ENCODE measurements at regions not wholly inside any gene's neighbourhood (a gene's known extent, or its start where the extent isn't known, plus 50 kb on each side); places are given as distances from the start of the nearest gene placed in this dataset.

DNA sequence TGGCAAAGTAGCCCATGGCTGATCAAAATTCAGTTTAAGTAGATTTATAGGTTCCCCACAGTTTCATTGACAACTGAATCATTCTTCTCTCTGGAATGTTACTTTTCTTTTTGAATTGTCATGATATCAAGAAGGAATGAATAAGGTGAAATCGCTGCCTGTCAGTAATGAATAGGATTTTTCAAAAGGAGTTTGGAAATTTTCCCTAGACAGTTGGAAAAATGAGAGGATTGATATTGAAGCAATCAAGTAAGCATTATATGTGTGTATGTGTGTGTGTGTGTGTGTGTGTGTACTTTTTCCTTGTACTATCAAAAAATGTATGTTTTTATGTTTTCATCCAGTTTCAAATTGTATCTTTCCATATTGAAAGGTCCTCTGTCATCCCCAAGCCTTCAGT is 479.5 kb downstream of the MRPL39 start:
- H3K9me3 ChIP-seq (ENCODE audit: low read length), result no peaks in the 10 kb centered on the region
- H3K27me3 ChIP-seq (ENCODE audit: insufficient read depth, low read depth, low read length), result peaks cover 5% of the 10 kb centered on the region
- no peaks in the 10 kb centered on the region for H4K20me1 ChIP-seq (ENCODE audit: insufficient read depth)
- no peak overlapping the region for H3K9ac ChIP-seq (ENCODE audit: low read length)
- H3K9me2 ChIP-seq (ENCODE audit: insufficient read depth, low read length), result no peaks in the 10 kb centered on the region
- H2AFZ ChIP-seq (ENCODE audit: low read depth, low read length), result no peak overlapping the region
- TF ChIP-seq RAD21 (conservative IDR thresholded peaks at IDR 0.05) (no peak), CTCF (IDR thresholded peaks at IDR 0.05; ENCODE audit: poor library complexity, severe bottlenecking) (no peak), EZH2 (IDR thresholded peaks at IDR 0.05; ENCODE audit: borderline replicate concordance, insufficient read depth, low read length, poor library complexity, severe bottlenecking) (no peak), SMC3 (conservative IDR thresholded peaks at IDR 0.05; ENCODE audit: poor library complexity) (no peak), TAF1 (IDR thresholded peaks at IDR 0.05; ENCODE audit: low read depth) (no peak), EP300 (conservative IDR thresholded peaks at IDR 0.05; ENCODE audit: poor library complexity, severe bottlenecking) (peak; percentile 63), POLR2AphosphoS5 (IDR thresholded peaks at IDR 0.05) (peak; percentile 28), MXI1 (conservative IDR thresholded peaks at IDR 0.05; ENCODE audit: poor library complexity, severe bottlenecking) (no peak), REST (IDR thresholded peaks at IDR 0.05; ENCODE audit: borderline replicate concordance) (peak; percentile 99)
- H3K4me3 ChIP-seq (ENCODE audit: low read length), result no peak overlapping the region
- H3K36me3 ChIP-seq (ENCODE audit: insufficient read depth, low read length), result no peaks in the 10 kb centered on the region
- no peaks in the 10 kb centered on the region for H3K79me2 ChIP-seq (replicated peaks; ENCODE audit: insufficient read depth, low read length)
- no peak overlapping the region for H3K27ac ChIP-seq (ENCODE audit: low read length)
- no peak overlapping the region for H3K4me2 ChIP-seq (ENCODE audit: low read length)
- H3F3A ChIP-seq (ENCODE audit: insufficient read depth, low read length, poor library complexity, severe bottlenecking), result no peaks in the 10 kb centered on the region

DNA sequence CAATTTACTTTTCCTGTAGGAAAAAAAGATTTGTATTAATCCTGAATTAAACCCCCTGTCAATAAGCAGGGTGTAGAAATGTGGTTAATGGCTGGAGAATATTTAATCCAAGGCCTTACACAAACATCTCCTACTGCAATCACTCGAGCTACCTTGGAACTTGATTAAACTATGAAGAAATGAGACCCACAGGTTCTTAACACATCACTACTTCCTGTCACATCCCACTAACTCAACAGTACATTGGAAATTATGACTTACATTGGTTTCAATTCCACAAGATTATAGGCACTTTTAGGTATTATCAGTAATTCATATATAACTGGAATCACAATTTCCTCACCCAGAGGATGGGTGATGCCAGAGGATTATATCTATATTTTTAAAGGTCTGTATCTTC is 480.3 kb downstream of the MRPL39 start:
- Histone ChIP-seq H3K79me2 (replicated peaks; ENCODE audit: insufficient read depth, low read length) (no peaks in the 10 kb centered on the region), H3K36me3 (ENCODE audit: insufficient read depth, low read length) (no peaks in the 10 kb centered on the region), H3K9me2 (ENCODE audit: insufficient read depth, low read length) (no peaks in the 10 kb centered on the region), H3K27me3 (ENCODE audit: insufficient read depth, low read depth, low read length) (peaks cover 5% of the 10 kb centered on the region), H3K27ac (ENCODE audit: low read length) (no peak overlapping the region), H4K20me1 (ENCODE audit: insufficient read depth) (no peaks in the 10 kb centered on the region), H3K9me3 (ENCODE audit: low read length) (no peaks in the 10 kb centered on the region), H3K4me3 (ENCODE audit: low read length) (no peak overlapping the region), H3F3A (ENCODE audit: insufficient read depth, low read length, poor library complexity, severe bottlenecking) (no peaks in the 10 kb centered on the region), H3K9ac (ENCODE audit: low read length) (no peak overlapping the region), H2AFZ (ENCODE audit: low read depth, low read length) (no peak overlapping the region), H3K4me2 (ENCODE audit: low read length) (no peak overlapping the region)
- no peak for TF ChIP-seq MXI1 (conservative IDR thresholded peaks at IDR 0.05; ENCODE audit: poor library complexity, severe bottlenecking)
- TF ChIP-seq SMC3 (conservative IDR thresholded peaks at IDR 0.05; ENCODE audit: poor library complexity), result no peak
- no peak for TF ChIP-seq EZH2 (IDR thresholded peaks at IDR 0.05; ENCODE audit: borderline replicate concordance, insufficient read depth, low read length, poor library complexity, severe bottlenecking)
- TF ChIP-seq CTCF (IDR thresholded peaks at IDR 0.05; ENCODE audit: poor library complexity, severe bottlenecking), result no peak
- no peak for TF ChIP-seq RAD21 (conservative IDR thresholded peaks at IDR 0.05)
- TF ChIP-seq REST (IDR thresholded peaks at IDR 0.05; ENCODE audit: borderline replicate concordance), result no peak

Data from neural cell (in vitro differentiated cells).